Upper lobe of left lung (tissue), 4 donors: ENCODE measurements at regions not wholly inside any gene's neighbourhood (a gene's known extent, or its start where the extent isn't known, plus 50 kb on each side); places are given as distances from the start of the nearest gene placed in this dataset.

Source experiments
- CTCF ChIP-seq, 6 experiments: fragments of 450-650 bp in 4 of 6; fragments of 200-600 bp in 2 of 6; sonication (generic) in 2 of 6; IDR thresholded peaks; one replicate each; pipeline ENCODE4 v1.5.1; 2016 to 2019; ENCODE audit warnings: antibody characterized with exemption in 6 of 6
- EP300 ChIP-seq, 4 donors: sonication (generic); formaldehyde crosslinking; IDR thresholded peaks; one replicate each; pipeline ENCODE4 v1.5.1; 2017; ENCODE audit warnings: antibody characterized with exemption in 4 of 4, control low read depth in 2 of 4
- POLR2A ChIP-seq, 4 donors: fragments of 450-650 bp; IDR thresholded peaks; one replicate each; pipeline ENCODE4 v1.5.1; 2016 to 2017; ENCODE audit warnings: antibody characterized with exemption in 4 of 4, mild to moderate bottlenecking in 2 of 4
- POLR2AphosphoS5 ChIP-seq, 2 donors: sonication (generic); formaldehyde crosslinking; IDR thresholded peaks; one replicate each; pipeline ENCODE4 v1.5.1; 2017; ENCODE audit warnings: antibody characterized with exemption in 2 of 2

GRCh38 chr11:69986440-69986787 lies 91.7 kb upstream of the ANO1 start:
- TF ChIP-seq CTCF (IDR thresholded peaks at IDR 0.05) (no peak), POLR2AphosphoS5 (IDR thresholded peaks at IDR 0.05) (no peak), POLR2A (IDR thresholded peaks at IDR 0.05) (no peak), EP300 (IDR thresholded peaks at IDR 0.05) (no peak)
